ENCODE measurements at regions not wholly inside any gene's neighbourhood (a gene's known extent, or its start where the extent isn't known, plus 50 kb on each side); places are given as distances from the start of the nearest gene placed in this dataset.

DNA sequence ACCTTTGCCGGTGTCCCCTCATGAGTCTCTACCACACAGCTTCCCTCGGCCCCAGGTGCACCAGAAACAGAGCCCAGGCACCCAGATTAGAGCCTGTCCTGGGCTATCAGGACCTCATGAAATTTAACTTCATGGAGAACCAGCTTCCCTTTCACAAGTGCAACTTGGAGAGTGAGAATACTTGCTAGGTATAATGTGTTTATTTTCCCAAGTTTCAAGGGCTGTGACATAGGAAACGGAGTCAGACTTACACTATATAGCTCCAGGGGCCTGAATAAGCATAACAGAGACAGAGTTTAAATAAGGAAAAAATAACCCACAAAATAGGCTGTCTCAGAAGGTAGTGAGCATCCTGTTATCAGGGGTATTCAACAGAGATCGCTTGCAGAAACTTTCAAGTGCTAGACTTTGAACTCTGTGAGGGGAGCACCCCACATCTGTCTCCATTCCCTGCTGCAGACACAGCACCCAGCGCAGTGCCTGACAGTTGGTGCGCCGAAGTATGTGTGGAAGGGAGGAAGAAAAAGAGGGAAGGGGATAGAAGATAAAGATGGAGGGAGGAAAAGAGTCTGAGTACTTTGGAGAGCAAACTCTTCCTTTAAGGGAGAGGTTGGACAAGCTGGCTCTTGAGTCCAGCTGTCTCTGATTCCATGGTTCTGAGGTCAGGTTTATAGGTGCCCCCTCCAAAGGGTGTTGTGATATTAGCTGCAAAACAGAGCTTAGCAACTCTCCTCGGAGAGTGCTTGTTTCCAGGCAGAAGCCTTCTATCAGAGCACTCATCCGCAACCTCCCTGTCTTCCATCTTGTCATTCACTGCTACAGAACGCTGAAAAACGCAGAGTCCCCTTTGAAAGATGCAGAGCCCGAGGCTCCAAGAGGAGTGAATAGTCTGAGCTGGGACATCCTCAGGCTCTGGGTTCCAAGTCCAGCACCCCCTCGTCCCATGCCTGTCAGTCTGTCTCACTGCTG lies 84.8 kb downstream of the CPN2 start:
- DNase-seq (ENCODE audit: low spot score): no peak

DNA sequence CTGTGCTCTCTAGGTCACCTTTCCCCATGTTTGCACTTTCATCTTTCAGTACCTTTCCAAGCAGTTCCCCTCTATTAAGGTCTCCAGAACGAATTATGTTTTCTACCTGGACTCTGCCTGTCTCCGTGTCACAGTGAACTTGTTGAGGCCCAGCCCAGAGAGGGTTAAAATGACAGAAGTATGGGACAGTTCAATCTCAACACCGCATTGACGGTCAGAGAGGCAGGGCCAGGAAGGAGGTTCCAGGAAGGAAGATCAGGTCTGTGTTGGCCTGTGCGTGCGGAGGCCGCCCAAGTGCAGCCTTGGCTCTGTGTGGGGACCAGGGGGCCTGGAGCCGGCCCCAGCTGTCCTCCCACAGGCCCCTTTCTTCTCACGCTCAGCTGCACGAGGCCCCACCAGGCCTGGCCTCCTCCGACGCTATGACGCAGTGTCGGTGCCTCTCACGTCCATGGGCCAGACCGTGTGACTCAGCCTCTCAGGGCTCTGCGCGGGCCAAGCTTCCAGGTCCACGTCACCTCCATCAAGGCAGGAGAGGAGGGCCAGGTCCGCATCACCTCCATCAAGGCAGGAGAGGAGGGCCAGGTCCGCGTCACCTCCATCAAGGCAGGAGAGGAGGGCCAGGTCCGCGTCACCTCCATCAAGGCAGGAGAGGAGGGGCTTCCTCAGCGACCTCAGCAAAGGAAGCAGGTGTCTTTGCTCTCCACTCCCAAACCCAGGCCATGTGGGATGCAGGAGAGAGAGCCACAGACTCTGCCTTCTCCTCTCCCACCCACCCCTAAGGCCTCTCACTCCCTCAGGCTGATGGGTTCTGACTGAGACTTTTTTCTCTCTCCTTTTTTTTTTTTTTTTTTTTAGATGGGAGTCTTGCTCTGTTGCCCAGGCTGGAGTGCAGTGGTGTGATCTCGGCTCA lies 83.1 kb downstream of the CPN2 start:
- DNase-seq (ENCODE audit: low spot score): no peak

DNA sequence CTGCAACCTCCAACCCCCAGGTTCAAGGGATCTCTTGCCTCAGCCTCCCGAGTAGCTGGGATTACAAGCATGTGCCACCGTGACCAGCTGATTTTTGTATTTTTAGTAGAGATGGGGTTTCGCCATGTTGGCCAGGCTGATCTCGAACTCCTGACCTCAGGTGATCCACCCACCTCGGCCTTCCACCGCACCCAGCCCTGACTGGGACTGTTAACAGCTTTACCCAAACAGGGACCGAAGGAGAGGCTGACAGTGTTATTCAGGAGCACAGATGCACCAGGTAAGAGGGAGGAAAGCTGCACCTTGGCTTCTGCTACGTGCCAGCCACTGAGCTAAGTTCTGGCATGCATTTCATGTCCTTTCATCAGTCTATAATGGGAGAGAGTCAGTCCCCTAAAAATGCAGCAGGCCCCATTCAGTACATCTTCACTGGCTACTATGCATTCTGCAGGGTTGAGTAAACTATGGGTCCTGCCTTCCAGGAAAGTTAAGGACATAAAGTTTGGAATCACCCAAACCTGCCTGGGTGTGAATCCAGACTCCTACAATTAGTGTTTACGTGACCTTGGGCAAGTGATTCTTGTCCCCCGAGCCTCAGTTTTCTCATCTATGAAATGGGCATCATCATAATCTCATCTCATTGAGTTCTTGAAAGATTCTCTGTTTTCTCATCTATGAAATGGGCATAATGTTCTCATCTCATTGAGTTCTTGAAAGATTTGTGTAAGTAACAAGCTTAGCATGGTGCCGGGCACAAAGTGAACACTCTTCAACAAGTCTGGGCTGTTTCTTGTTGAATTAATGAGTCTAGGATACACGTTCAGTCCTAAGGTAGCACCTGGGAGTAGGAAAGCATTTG lies 82.2 kb downstream of the CPN2 start:
- no peak for DNase-seq (ENCODE audit: low spot score)

DNA sequence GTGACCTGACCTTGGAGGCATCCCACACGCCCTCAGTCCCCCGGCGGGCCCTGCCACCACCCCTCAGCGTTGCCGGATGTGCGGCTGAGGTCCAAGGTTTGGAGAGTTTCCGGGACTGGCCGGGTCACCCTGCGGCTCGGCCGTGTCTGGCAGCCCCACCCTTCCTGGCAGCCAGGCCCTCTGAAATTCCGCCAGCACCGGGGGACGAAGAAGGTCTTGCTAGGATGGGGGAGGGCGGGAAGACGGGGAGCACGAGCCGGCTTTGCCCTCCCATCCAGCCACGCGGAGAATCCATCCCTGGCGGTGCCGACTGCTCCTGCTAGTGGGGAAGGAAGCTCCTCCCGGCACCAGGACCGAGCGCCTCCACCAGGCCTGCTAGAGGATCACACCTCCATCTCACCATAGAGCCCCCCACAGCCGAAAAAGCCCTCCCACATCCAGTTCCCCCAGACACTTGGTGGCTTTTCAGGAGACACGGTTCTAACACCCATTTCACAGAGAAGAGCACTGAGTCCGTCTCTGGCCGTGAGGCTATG lies 81.5 kb downstream of the CPN2 start:
- DNase-seq (ENCODE audit: low spot score): peak; percentile 60

DNA sequence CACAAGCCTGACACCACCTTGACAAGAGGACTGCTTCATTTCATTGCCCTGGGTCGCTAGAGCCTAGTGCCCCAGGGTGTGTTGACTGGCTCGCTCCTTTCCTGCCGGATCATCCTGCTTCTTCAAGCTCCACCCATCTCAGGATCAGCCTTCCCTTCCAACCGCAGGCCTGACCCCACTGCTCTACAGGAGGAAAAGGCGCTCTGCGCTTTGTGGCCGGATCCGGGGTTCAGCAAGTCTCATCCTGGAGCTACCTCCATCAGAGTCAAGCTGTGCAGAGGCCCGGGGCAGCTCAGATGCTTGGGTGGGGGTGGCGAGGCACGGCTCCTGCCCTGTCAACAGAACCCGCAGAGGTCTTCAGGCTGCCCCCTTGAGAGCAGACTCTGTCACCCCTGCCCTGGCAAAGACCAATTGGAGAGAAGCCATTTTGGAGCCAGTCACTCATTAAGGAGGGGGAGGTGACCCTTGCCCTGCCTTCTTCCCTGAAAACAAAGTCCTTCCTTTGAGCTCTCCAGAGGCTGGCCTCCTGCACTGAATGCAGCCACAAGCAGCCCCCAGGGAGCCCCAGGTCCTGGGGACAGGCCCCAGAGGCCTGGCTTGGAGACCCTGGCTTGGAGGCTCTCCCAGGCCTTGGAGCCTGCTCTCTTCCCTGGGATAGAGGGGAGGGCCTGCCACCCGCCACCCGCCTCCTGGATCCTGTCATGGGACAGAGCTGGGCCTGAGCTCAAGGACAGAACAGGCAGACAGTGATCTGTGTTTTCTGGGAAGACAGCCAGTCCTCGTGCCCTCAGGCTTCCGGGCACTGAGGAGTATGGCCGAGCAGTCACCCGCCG lies 80.3 kb downstream of the CPN2 start:
- DNase-seq (ENCODE audit: low spot score): peak; percentile 97

DNA sequence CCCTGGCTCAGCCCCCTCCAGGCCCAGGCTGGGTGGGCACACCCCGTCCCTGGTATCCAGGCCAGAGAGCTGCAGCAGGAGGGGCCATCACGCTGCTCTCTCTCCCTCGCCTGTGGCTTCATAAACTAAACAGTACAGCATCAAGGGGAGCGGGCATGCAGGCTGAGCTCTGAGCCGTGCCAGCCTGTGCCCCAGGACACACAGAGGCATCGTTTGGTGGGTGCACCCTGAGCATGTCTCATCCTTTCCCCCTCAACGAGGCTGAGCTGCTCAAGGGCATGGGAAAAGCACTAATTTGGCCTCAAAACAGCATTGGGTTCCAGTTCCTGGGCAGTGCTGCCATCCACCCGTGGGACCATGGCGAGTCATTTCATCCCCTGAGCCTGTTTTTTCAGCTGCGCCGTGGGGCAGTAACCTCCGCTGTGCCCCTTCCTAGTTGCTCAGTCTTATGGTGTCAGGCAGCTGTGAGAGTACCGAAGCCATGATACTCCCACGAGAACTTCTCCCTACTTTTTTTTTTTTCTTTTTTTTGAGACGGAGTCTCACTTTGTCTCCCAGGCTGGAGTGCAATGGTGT lies 79.6 kb downstream of the CPN2 start:
- DNase-seq (ENCODE audit: low spot score): peak; percentile 31

DNA sequence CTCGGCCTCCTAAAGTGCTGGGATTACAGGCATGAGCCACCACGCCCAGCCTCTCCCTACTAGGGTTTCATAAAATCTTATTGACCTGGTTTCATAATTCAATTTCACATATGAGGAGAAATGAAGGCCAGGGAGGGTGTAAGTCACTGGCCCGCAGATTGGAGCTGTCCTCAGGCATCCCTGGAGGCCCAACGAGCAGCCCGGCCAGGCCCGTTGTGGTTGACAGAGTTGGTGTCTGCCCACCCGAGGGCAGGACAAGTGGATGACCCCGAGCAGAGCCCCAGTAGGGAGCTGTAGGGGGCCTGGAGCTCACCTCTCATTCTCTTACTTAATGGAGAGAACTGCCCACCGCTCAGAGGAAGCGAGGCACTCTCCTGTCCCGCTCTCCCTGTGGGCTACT lies 78.9 kb downstream of the CPN2 start:
- DNase-seq (ENCODE audit: low spot score): no peak

DNA sequence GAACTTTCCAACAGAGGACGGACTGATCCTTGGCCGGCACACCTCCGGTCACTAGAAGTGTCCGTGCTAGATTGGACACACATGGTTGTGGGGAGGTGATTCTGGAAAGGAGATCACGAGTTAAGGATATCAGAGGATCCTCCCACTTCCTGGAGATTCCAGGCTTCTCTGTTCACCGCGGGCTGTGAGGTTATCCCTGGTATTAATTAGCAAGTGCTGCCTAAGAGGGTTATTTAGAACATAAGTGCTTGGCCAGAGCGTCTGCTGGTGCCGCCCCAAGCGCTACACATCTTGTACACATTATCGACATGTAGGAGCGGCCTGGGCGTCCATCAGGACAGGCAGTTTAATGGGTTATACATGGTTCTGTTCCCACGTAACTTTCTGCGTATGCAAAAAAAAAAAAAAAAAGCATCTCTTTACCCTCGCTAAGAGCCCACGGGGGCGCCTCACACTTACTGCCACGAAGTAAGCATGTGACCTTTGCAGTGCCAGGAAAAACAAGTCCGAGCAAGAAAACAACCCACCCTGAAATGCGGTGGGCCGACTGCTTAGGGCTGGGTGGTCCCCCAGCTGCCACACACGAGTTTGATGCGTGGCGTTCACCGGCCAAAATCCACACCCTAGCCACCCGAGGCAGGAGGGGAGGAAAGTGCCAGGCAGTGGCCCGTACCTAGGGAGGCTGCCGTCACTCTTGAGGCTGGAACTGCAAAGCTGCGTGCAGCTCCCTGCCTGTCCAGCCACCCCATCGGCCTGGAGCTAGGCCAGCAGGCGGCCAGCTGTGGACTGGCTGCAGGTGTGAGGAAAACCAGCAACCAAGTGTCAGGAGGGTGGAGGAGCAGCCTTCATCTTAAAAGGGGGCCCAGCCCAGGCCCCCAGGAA lies 78.0 kb downstream of the CPN2 start:
- no peak for DNase-seq (ENCODE audit: low spot score)

DNA sequence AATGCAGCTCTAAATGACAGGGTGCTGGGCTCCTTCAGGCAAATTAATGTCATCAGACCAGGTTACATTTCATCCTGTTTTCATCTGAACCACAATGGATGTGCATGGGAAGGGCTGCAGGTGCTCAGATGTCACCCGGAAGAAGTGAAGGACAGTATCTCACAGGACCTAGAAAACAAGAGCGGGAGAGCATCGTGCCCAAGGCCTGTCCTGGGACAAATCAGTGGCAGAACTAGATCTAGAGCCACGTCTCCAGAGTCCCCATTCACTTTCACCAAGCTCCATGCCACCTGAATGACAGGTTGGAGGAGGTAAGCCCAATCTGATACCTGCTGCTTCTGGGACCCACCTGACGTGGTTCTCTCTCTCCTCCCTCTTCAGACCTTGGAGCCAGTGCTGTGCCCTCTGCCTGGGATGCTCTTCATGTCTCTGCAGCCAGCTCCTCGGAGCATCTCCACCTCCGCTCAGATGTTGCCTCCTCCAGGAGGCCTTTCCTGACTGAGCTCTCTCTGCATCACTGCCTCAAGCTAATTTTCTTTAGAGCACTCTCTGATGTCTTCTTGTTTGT lies 77.3 kb downstream of the CPN2 start:
- no peak for DNase-seq (ENCODE audit: low spot score)

DNA sequence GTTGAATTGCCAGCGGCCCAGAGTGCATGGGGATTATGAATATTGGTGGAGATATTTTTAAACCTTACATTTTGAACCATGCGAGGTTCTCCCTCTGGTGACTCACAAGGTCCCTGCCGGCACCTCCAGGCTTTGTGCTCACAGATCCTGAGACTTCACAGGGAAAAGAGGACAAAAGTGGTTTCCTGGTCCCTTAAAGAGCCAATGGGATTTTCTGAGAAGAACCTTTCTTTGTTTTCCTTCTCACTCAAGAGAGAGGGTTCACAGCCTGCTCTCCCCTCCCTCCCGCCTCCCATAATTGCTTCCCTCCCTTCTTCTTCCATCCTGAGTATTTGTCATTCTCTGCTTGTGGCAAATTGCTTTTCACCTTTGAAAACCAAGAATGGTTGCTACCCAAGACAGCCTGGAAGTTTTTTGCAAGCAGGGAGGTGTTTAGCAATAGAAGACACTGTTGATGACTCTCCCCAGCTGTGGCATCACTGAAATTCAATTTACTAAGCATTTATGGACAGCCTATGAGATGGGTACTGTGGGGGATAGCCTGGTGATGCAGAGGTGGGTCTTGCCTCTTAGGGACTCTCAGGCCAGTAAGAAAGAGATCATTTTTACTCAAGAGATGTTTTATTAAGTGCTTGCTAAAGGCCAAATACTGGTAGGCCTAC lies 76.6 kb downstream of the CPN2 start:
- DNase-seq (ENCODE audit: low spot score): no peak

DNA sequence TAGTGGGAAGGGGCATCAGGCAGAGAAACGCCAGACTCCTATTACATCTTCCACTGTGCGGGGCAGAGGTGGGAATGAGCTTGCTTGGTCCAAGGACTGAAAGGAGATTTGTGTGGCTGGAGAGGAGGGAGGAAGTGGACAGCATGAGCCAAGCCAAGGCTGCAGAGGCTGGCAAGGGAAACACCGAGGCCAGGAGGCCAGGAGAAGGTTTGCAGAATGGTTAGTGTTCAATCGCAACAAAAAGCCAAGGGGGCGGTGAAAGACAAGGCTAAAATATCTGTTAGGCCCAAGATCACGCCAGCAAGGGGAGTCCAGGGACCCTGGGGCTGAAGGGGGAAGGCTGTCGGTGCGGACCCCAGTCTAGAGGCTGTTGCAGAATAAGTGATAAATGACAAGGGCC lies 75.8 kb downstream of the CPN2 start:
- no peak for DNase-seq (ENCODE audit: low spot score)

DNA sequence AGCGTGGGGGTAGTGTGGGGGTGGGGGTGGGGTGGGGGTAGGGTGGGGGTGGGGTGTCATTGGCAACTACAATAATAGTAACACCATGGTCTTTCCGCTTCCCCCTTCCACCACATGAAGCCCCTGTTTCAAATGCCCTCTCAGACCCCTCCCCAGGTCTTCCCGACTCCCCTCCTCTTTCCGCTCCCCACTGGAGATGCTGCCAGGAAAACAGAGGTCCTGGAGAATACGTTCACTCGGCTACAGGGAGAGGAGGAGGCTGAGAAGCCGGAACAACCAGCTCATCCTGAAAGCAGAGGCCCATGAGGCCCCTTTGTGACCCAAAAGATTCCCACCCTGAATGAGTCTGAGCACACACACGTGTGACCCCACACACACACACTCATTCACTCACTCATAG lies 75.4 kb downstream of the CPN2 start:
- DNase-seq (ENCODE audit: low spot score): no peak

DNA sequence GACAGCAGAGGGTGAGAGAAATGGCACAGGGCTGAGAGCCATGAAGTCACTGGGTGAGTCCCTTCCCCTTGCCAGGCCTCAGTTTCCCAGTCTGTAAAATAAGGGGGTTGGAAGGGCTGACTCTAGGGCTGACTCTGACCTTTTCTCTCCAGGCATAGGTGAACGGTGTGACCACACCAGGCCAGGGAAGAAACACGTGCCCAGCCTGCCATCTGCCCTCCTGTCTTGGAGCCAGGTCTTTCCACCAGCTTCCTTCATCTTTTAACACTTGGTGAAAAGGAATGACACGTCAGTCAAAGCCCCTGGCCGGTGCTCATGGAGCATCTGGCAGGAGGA lies 74.4 kb downstream of the CPN2 start:
- DNase-seq (ENCODE audit: low spot score): no peak

DNA sequence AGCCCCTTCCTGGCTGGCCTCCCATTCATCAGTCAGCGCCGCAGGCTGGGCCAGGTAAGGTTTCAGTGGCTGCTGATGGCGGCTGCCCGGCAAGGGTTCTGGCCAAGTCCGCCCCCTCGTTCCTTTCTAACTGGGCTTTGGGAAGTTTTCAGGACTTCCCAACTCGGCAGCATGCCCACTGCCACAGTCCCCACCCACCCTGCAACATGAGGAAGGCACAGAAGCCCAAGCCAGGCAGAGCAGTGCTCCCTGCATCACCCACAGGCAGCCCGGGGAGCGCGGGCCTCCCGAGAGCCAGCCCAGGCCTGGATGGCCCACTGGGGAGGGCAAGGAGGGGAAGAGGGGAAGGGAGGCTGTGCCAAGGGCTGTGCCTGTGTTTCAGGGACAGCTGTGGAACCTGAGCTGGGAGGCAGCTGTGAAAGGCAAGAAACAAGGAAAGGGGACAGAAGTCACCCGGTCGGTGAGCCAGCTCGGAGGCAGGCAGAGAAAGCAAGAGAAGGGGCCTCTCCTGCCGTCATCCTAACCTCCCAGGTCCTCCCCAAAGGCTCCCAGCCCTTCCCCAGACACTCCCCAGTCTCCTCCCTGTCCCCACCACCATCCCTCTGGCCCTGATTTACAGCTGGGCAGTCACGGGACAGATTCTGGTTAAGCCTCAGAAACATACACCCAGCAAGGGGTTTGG lies 73.9 kb downstream of the CPN2 start:
- DNase-seq (ENCODE audit: low spot score): no peak

DNA sequence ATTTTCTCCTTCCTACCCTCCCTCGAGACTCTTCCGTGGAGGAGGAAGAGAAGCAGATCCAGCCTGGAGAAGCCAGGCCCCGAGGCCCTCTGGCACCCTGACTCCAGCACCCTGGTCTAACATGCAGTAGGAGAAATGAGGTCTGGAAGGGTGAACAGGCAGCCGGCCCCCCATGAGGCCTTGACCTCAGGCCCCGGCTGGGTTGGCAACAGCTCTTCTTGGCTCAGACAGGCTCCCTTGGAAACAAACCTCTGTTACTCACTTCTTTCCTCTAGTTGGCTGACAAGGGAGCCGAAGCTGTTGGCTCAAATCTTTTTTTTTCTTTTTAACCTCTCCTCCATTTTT lies 73.4 kb downstream of the CPN2 start:
- no peak for DNase-seq (ENCODE audit: low spot score)

DNA sequence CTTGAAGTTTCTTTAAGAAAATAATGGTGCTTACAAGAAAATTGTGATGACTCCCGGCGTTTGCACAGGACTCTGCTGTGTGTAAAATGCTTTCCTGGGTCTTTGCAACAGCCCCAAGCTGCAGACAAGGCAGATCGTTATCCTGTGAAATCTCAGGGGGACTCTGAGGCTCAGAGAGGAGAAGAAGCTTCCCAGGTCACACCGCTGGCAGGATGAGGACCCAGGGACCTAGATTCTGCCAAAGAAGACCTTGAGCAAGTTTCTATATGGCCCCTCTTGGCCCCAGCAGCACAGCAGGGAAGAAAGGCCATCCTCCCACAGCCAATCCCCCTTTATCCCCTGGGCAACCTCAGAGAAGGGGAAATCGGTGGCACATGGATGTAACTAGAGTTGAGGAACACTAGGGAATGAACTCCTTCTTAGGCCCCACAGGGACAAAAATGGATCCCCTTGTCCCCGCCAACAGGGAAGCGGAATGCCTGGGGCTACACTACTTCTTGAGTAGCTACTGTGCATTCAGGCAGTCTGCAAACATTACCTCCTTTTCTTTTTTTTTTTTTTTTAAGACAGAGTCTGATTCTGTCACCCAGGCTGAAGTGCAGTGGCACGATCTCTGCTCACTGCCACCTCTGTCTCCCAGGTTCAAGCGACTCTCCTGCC lies 72.8 kb downstream of the CPN2 start:
- DNase-seq (ENCODE audit: low spot score): no peak

DNA sequence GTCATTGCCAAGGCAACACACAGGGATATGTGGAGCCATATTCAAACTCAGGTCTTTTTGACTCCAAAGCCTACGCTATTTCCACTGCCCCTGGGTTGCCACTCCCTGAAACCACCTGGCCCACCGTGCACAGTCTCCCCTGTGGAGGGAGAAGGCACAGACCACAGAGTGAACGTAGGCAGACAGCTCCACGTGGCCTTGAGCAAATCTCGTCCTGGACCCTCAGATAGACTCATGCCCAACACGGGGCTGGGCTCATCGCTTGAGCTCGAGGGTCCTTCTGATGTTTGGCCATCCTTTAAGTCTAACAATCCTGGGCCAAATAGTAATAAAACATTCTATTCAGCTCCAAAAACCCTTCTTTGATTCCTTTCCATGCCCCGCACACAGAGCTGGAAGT lies 72.0 kb downstream of the CPN2 start:
- no peak for DNase-seq (ENCODE audit: low spot score)

Data from Ammon's horn (tissue), 1 donor.